Suprapubic skin (tissue), 4 donors: ENCODE measurements at regions not wholly inside any gene's neighbourhood (a gene's known extent, or its start where the extent isn't known, plus 50 kb on each side); places are given as distances from the start of the nearest gene placed in this dataset.

Experiments used
- DNase-seq, 2 donors: peaks; one replicate each; pipeline ENCODE4 v3.0.0-alpha.2; 2019; ENCODE audit warnings: low spot score in 2 of 2
- H3K27ac ChIP-seq: fragments of 200-600 bp; sonication (generic); one replicate; pipeline ENCODE4 v1.5.1; 2019
- H3K27me3 ChIP-seq: fragments of 200-600 bp; sonication (generic); one replicate; pipeline ENCODE4 v1.5.1; 2019
- H3K36me3 ChIP-seq: fragments of 200-600 bp; sonication (generic); one replicate; pipeline ENCODE4 v1.5.1; 2019
- H3K4me1 ChIP-seq: fragments of 200-600 bp; sonication (generic); one replicate; pipeline ENCODE4 v1.5.1; 2019
- H3K4me3 ChIP-seq: fragments of 200-600 bp; sonication (generic); one replicate; pipeline ENCODE4 v1.5.1; 2019; ENCODE audit warnings: mild to moderate bottlenecking
- H3K9me3 ChIP-seq: fragments of 200-600 bp; sonication (generic); one replicate; pipeline ENCODE4 v1.5.1; 2019
- CTCF ChIP-seq, 2 donors: fragments of 200-600 bp in 1 of 2; fragments of 450-650 bp in 1 of 2; sonication (generic) in 1 of 2; IDR thresholded peaks; one replicate each; pipeline ENCODE4 v1.5.1; 2016 to 2019; ENCODE audit warnings: antibody characterized with exemption in 2 of 2, mild to moderate bottlenecking in 1 of 2, moderate library complexity in 1 of 2
- EP300 ChIP-seq: sonication (generic); formaldehyde crosslinking; IDR thresholded peaks from one replicate; pipeline ENCODE4 v1.6.1; 2017; ENCODE audit warnings: antibody characterized with exemption
- POLR2A ChIP-seq, 2 donors: fragments of 450-650 bp; IDR thresholded peaks; one replicate each; pipeline ENCODE4 v1.6.1; 2017; ENCODE audit warnings: antibody characterized with exemption in 2 of 2, mild to moderate bottlenecking in 2 of 2, moderate library complexity in 2 of 2
- POLR2AphosphoS5 ChIP-seq, 3 donors: sonication (generic); formaldehyde crosslinking; IDR thresholded peaks; one replicate each; pipeline ENCODE4 v1.6.1; 2017; ENCODE audit warnings: antibody characterized with exemption in 3 of 3
- WGBS: methylation state at CpG from one replicate; pipeline ENCODE4 v1.1.5; 2018; 5-methylcytosine and 5-hydroxymethylcytosine counted together

- Histone ChIP-seq H3K36me3 (no peaks in the 10 kb centered on the region), H3K4me1 (no peaks in the 10 kb centered on the region), H3K9me3 (no peaks in the 10 kb centered on the region), H3K27ac (no peak overlapping the region), H3K27me3 (no peaks in the 10 kb centered on the region), H3K4me3 (no peak overlapping the region)
- WGBS = 62% methylated on average over 2 of the region's 2 CpGs
- TF ChIP-seq POLR2AphosphoS5 (IDR thresholded peaks at IDR 0.05) (no peak), CTCF (IDR thresholded peaks at IDR 0.05) (no peak), EP300 (no peak), POLR2A (IDR thresholded peaks at IDR 0.05) (no peak)
- no peak for DNase-seq
These were observed 251.9 kb upstream of the TMC3 start for GRCh38 chr15:81625896-81626295.

GRCh38 chr15:81619002-81619401, 245.0 kb upstream of the TMC3 start:
- Histone ChIP-seq H3K27ac (no peak overlapping the region), H3K27me3 (no peaks in the 10 kb centered on the region), H3K4me1 (no peaks in the 10 kb centered on the region), H3K4me3 (no peak overlapping the region), H3K9me3 (no peaks in the 10 kb centered on the region), H3K36me3 (no peaks in the 10 kb centered on the region)
- 94% methylated on average over 4 of the region's 4 CpGs for WGBS
- no peak for DNase-seq
- TF ChIP-seq CTCF (IDR thresholded peaks at IDR 0.05) (no peak), POLR2AphosphoS5 (IDR thresholded peaks at IDR 0.05) (no peak), EP300 (no peak), POLR2A (IDR thresholded peaks at IDR 0.05) (no peak)

- DNase-seq = no peak
- TF ChIP-seq POLR2A (IDR thresholded peaks at IDR 0.05) (no peak), POLR2AphosphoS5 (IDR thresholded peaks at IDR 0.05) (no peak), CTCF (IDR thresholded peaks at IDR 0.05) (no peak), EP300 (no peak)
- Histone ChIP-seq H3K4me1 (no peaks in the 10 kb centered on the region), H3K4me3 (no peak overlapping the region), H3K27me3 (no peaks in the 10 kb centered on the region), H3K9me3 (no peaks in the 10 kb centered on the region), H3K36me3 (no peaks in the 10 kb centered on the region), H3K27ac (no peak overlapping the region)
- WGBS = 87% methylated on average over 2 of the region's 2 CpGs
These were observed 238.6 kb upstream of the TMC3 start for GRCh38 chr15:81612631-81613030.

GRCh38 chr15:81611679-81612078, 237.7 kb upstream of the TMC3 start:
- no peak for DNase-seq
- Histone ChIP-seq H3K27me3 (no peaks in the 10 kb centered on the region), H3K9me3 (no peaks in the 10 kb centered on the region), H3K4me1 (no peaks in the 10 kb centered on the region), H3K4me3 (no peak overlapping the region), H3K27ac (no peak overlapping the region), H3K36me3 (no peaks in the 10 kb centered on the region)
- TF ChIP-seq EP300 (no peak), POLR2A (IDR thresholded peaks at IDR 0.05) (no peak), CTCF (IDR thresholded peaks at IDR 0.05) (no peak), POLR2AphosphoS5 (IDR thresholded peaks at IDR 0.05) (no peak)
- WGBS = 77% methylated on average over 4 of the region's 4 CpGs

- no peaks in the 10 kb centered on the region for H3K9me3 ChIP-seq
- no peaks in the 10 kb centered on the region for H3K36me3 ChIP-seq
- no peak overlapping the region for H3K27ac ChIP-seq
- H3K27me3 ChIP-seq = no peaks in the 10 kb centered on the region
- no peak for TF ChIP-seq CTCF (IDR thresholded peaks at IDR 0.05)
- no peak for TF ChIP-seq EP300
- no peak for TF ChIP-seq POLR2A (IDR thresholded peaks at IDR 0.05)
- TF ChIP-seq POLR2AphosphoS5 (IDR thresholded peaks at IDR 0.05) = no peak
- WGBS = 82% methylated on average over 2 of the region's 2 CpGs
- no peaks in the 10 kb centered on the region for H3K4me1 ChIP-seq
- H3K4me3 ChIP-seq = no peak overlapping the region
- DNase-seq = no peak
These were observed 234.4 kb upstream of the TMC3 start for GRCh38 chr15:81608309-81608829.
